ENCODE measurements at regions not wholly inside any gene's neighbourhood (a gene's known extent, or its start where the extent isn't known, plus 50 kb on each side); places are given as distances from the start of the nearest gene placed in this dataset.
"Not testable (repeated sequence)": the region's sequence is repeated elsewhere in the genome, so short reads cannot be mapped to it uniquely, and the experiment has no call there.

- DNase-seq, result no peak
These were observed 1384.0 kb downstream of the ZPLD1 start for GRCh38 chr3:103818800-103819199.

- DNase-seq, result no peak
These were observed 1390.8 kb downstream of the ZPLD1 start for GRCh38 chr3:103825586-103825985.

- no peak for DNase-seq
These were observed 1395.0 kb downstream of the ZPLD1 start for GRCh38 chr3:103829723-103830326.

GRCh38 chr3:103847081-103848062, 1412.6 kb downstream of the ZPLD1 start:
- DNase-seq, result no peak

GRCh38 chr3:103851793-103852192, 1417.0 kb downstream of the ZPLD1 start:
- DNase-seq, result no peak

GRCh38 chr3:103862415-103862814, 1427.6 kb downstream of the ZPLD1 start:
- no peak for DNase-seq

- DNase-seq, result no peak
These were observed 1428.6 kb downstream of the ZPLD1 start for GRCh38 chr3:103863381-103863780.

GRCh38 chr3:103866113-103866512, 1431.3 kb downstream of the ZPLD1 start:
- DNase-seq, result no peak

GRCh38 chr3:103873021-103873420, 1438.2 kb downstream of the ZPLD1 start:
- DNase-seq, result no peak

- no peak for DNase-seq
These were observed 1439.2 kb downstream of the ZPLD1 start for GRCh38 chr3:103873897-103874545.

- not testable (repeated sequence) for DNase-seq
These were observed 1447.0 kb downstream of the ZPLD1 start for GRCh38 chr3:103881809-103882208.

GRCh38 chr3:103889675-103890074, 1454.9 kb downstream of the ZPLD1 start:
- no peak for DNase-seq

- DNase-seq, result no peak
These were observed 1459.5 kb downstream of the ZPLD1 start for GRCh38 chr3:103894162-103894822.

GRCh38 chr3:103899328-103899727, 1464.5 kb downstream of the ZPLD1 start:
- no peak for DNase-seq

- DNase-seq, result no peak
These were observed 1461.7 kb upstream of the ALCAM start for GRCh38 chr3:103904991-103905390.

GRCh38 chr3:103906304-103906703, 1460.4 kb upstream of the ALCAM start:
- DNase-seq, result no peak

GRCh38 chr3:103906808-103907207, 1459.9 kb upstream of the ALCAM start:
- DNase-seq, result no peak

- no peak for DNase-seq
These were observed 1459.1 kb upstream of the ALCAM start for GRCh38 chr3:103907567-103907966.

GRCh38 chr3:103909395-103909794, 1457.3 kb upstream of the ALCAM start:
- no peak for DNase-seq

GRCh38 chr3:103918336-103918735, 1448.4 kb upstream of the ALCAM start:
- no peak for DNase-seq

- DNase-seq, result no peak
These were observed 1447.4 kb upstream of the ALCAM start for GRCh38 chr3:103919327-103919726.

GRCh38 chr3:103923907-103924306, 1442.8 kb upstream of the ALCAM start:
- no peak for DNase-seq

- no peak for DNase-seq
These were observed 1442.2 kb upstream of the ALCAM start for GRCh38 chr3:103924544-103924943.
